HEK293T (cell line): ENCODE measurements at regions not wholly inside any gene's neighbourhood (a gene's known extent, or its start where the extent isn't known, plus 50 kb on each side); places are given as distances from the start of the nearest gene placed in this dataset.

ENCODE experiments used
- FOXA1 ChIP-seq: fragments of 450-650 bp; IDR thresholded peaks from 2 replicates; pipeline ENCODE4 v1.6.1; 2016; ENCODE audit warnings: mild to moderate bottlenecking
- FOXM1 ChIP-seq: fragments of 450-650 bp; IDR thresholded peaks from 2 replicates; pipeline ENCODE4 v1.6.1; 2017; ENCODE audit warnings: mild to moderate bottlenecking, borderline replicate concordance
- HDGF ChIP-seq: fragments of 450-650 bp; IDR thresholded peaks from 2 replicates; pipeline ENCODE4 v1.6.1; 2017; ENCODE audit warnings: antibody characterized with exemption, borderline replicate concordance
- L3MBTL2 ChIP-seq: fragments of 450-650 bp; conservative IDR thresholded peaks from 2 replicates; pipeline ENCODE4 v1.6.1; 2016; ENCODE audit warnings: mild to moderate bottlenecking
- LEF1 ChIP-seq: fragments of 450-650 bp; IDR thresholded peaks from 2 replicates; pipeline ENCODE4 v1.6.1; 2017; ENCODE audit warnings: mild to moderate bottlenecking, borderline replicate concordance
- SP1 ChIP-seq: fragments of 450-650 bp; IDR thresholded peaks from 2 replicates; pipeline ENCODE4 v1.6.1; 2017
- SUZ12 ChIP-seq: fragments of 450-650 bp; IDR thresholded peaks from 2 replicates; pipeline ENCODE4 v1.6.1; 2016; ENCODE audit warnings: mild to moderate bottlenecking
- TARDBP ChIP-seq: fragments of 450-650 bp; IDR thresholded peaks from 2 replicates; pipeline ENCODE4 v1.6.1; 2016
- ZNF384 ChIP-seq: fragments of 450-650 bp; IDR thresholded peaks from 2 replicates; pipeline ENCODE4 v1.6.1; 2016
- TF ChIP-seq, protein P1 (sequence below): fragments of 450-650 bp; IDR thresholded peaks from 2 replicates; pipeline ENCODE4 v1.6.1; 2016

- TF ChIP-seq FOXA1 (no peak), SUZ12 (no peak), SP1 (no peak), TARDBP (no peak), LEF1 (no peak), HDGF (no peak), ZNF384 (no peak), FOXM1 (no peak), L3MBTL2 (no peak)
- TF ChIP-seq, protein P1, sequence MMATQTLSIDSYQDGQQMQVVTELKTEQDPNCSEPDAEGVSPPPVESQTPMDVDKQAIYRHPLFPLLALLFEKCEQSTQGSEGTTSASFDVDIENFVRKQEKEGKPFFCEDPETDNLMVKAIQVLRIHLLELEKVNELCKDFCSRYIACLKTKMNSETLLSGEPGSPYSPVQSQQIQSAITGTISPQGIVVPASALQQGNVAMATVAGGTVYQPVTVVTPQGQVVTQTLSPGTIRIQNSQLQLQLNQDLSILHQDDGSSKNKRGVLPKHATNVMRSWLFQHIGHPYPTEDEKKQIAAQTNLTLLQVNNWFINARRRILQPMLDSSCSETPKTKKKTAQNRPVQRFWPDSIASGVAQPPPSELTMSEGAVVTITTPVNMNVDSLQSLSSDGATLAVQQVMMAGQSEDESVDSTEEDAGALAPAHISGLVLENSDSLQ: no peak
Observed at GRCh38 chr10:10235003-10235402, 782.7 kb upstream of the CELF2 start.
